Smooth muscle cell (in vitro differentiated cells): ENCODE measurements at regions not wholly inside any gene's neighbourhood (a gene's known extent, or its start where the extent isn't known, plus 50 kb on each side); places are given as distances from the start of the nearest gene placed in this dataset.

Source experiments
- DNase-seq: peaks from one replicate; lab custom pipeline; 2025; ENCODE audit not compliant: unreplicated experiment; lab: John Stamatoyannopoulos, UW
- H2AFZ ChIP-seq: fragments of 200-600 bp; sonication (generic); 2 replicates; pipeline ENCODE4 v1.6.0; 2016; ENCODE audit warnings: antibody characterized with exemption, low read depth, mild to moderate bottlenecking
- H3F3A ChIP-seq: fragments of 200-600 bp; sonication (generic); 2 replicates; pipeline ENCODE4 v1.6.0; 2017; ENCODE audit warnings: antibody characterized with exemption, low read depth
- H3K27ac ChIP-seq: fragments of 200-600 bp; sonication (generic); 2 replicates; pipeline ENCODE4 v1.5.1; 2016; ENCODE audit warnings: low read depth, mild to moderate bottlenecking
- H3K27me3 ChIP-seq: fragments of 200-600 bp; sonication (generic); 2 replicates; pipeline ENCODE4 v1.6.1; 2016; ENCODE audit warnings: low read depth, mild to moderate bottlenecking
- H3K36me3 ChIP-seq: fragments of 200-600 bp; sonication (generic); 2 replicates; pipeline ENCODE4 v1.5.1; 2016; ENCODE audit warnings: low read depth
- H3K4me1 ChIP-seq: fragments of 200-600 bp; sonication (generic); 2 replicates; pipeline ENCODE4 v1.5.1; 2016; ENCODE audit warnings: low read depth
- H3K4me2 ChIP-seq: fragments of 200-600 bp; sonication (generic); 2 replicates; pipeline ENCODE4 v1.6.0; 2016; ENCODE audit warnings: mild to moderate bottlenecking
- H3K4me3 ChIP-seq: fragments of 200-600 bp; sonication (generic); 2 replicates; pipeline ENCODE4 v1.5.1; 2016; ENCODE audit warnings: mild to moderate bottlenecking
- H3K79me2 ChIP-seq: fragments of 200-600 bp; sonication (generic); 2 replicates; pipeline ENCODE4 v1.6.0; 2016; ENCODE audit warnings: low read depth, mild to moderate bottlenecking
- H3K9ac ChIP-seq: fragments of 200-600 bp; sonication (generic); 2 replicates; pipeline ENCODE4 v1.6.0; 2016; ENCODE audit warnings: low read depth
- H3K9me3 ChIP-seq: fragments of 200-600 bp; sonication (generic); replicated peaks from 2 replicates; pipeline ENCODE4 v1.5.1; 2016; ENCODE audit warnings: low read depth
- H4K20me1 ChIP-seq: fragments of 200-600 bp; sonication (generic); 2 replicates; pipeline ENCODE4 v1.6.0; 2016; ENCODE audit warnings: low read depth
- WGBS: methylation state at CpG from one replicate; pipeline ENCODE4 v1.1.7; 2016; ENCODE audit warnings: low lambda C conversion rate; 5-methylcytosine and 5-hydroxymethylcytosine counted together
- TF ChIP-seq, protein P1 (sequence below): fragments of 200-600 bp; sonication (generic); IDR thresholded peaks from 2 replicates; pipeline ENCODE4 v1.5.1; 2017; ENCODE audit warnings: borderline replicate concordance, mild to moderate bottlenecking, antibody characterized with exemption; ENCODE audit not compliant: insufficient read depth, poor library complexity, severe bottlenecking

DNA sequence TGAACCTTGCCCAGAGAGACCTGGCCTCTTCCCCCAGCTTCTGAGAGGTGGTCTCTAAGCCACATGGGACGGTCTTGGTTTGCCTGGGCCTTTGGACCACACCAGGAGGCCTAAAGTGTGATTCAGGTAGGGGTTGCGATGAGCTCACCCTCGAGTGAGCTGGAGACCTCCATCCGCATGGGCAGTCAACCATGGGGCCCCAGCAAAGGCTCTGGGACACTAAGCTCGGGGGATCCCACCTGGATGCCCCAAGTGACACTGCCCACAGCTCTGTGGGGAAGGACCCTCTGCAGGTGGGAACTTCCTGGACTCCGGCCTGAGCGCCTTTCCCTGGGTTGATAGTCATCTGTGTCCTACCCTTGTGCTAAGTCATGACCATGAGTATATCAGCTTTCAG lies 57.1 kb upstream of the FAM20C start:
- no peaks in the 10 kb centered on the region for H3F3A ChIP-seq
- WGBS, result 91% methylated on average over 7 of the region's 7 CpGs
- no peaks in the 10 kb centered on the region for H3K4me1 ChIP-seq
- H3K27ac ChIP-seq, result no peak overlapping the region
- H3K27me3 ChIP-seq, result no peaks in the 10 kb centered on the region
- H3K79me2 ChIP-seq, result no peaks in the 10 kb centered on the region
- no peak overlapping the region for H2AFZ ChIP-seq
- DNase-seq, result no peak
- H3K4me3 ChIP-seq, result no peak overlapping the region
- H3K9ac ChIP-seq, result no peak overlapping the region
- TF ChIP-seq, protein P1, sequence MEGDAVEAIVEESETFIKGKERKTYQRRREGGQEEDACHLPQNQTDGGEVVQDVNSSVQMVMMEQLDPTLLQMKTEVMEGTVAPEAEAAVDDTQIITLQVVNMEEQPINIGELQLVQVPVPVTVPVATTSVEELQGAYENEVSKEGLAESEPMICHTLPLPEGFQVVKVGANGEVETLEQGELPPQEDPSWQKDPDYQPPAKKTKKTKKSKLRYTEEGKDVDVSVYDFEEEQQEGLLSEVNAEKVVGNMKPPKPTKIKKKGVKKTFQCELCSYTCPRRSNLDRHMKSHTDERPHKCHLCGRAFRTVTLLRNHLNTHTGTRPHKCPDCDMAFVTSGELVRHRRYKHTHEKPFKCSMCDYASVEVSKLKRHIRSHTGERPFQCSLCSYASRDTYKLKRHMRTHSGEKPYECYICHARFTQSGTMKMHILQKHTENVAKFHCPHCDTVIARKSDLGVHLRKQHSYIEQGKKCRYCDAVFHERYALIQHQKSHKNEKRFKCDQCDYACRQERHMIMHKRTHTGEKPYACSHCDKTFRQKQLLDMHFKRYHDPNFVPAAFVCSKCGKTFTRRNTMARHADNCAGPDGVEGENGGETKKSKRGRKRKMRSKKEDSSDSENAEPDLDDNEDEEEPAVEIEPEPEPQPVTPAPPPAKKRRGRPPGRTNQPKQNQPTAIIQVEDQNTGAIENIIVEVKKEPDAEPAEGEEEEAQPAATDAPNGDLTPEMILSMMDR, result no peak
- no peaks in the 10 kb centered on the region for H3K36me3 ChIP-seq
- no peaks in the 10 kb centered on the region for H3K9me3 ChIP-seq
- H4K20me1 ChIP-seq, result no peaks in the 10 kb centered on the region
- no peak overlapping the region for H3K4me2 ChIP-seq

GRCh38 chr7:135731-136645 lies 56.4 kb upstream of the FAM20C start:
- H2AFZ ChIP-seq, result no peak overlapping the region
- DNase-seq, result no peak
- H3K27me3 ChIP-seq, result no peaks in the 10 kb centered on the region
- H3K4me1 ChIP-seq, result no peaks in the 10 kb centered on the region
- no peak overlapping the region for H3K27ac ChIP-seq
- no peaks in the 10 kb centered on the region for H4K20me1 ChIP-seq
- H3K9me3 ChIP-seq, result no peaks in the 10 kb centered on the region
- no peak overlapping the region for H3K4me3 ChIP-seq
- H3K79me2 ChIP-seq, result no peaks in the 10 kb centered on the region
- no peaks in the 10 kb centered on the region for H3K36me3 ChIP-seq
- no peaks in the 10 kb centered on the region for H3F3A ChIP-seq
- no peak overlapping the region for H3K9ac ChIP-seq
- no peak overlapping the region for H3K4me2 ChIP-seq
- TF ChIP-seq, protein P1, result no peak
- WGBS, result 86% methylated on average over 12 of the region's 12 CpGs

DNA sequence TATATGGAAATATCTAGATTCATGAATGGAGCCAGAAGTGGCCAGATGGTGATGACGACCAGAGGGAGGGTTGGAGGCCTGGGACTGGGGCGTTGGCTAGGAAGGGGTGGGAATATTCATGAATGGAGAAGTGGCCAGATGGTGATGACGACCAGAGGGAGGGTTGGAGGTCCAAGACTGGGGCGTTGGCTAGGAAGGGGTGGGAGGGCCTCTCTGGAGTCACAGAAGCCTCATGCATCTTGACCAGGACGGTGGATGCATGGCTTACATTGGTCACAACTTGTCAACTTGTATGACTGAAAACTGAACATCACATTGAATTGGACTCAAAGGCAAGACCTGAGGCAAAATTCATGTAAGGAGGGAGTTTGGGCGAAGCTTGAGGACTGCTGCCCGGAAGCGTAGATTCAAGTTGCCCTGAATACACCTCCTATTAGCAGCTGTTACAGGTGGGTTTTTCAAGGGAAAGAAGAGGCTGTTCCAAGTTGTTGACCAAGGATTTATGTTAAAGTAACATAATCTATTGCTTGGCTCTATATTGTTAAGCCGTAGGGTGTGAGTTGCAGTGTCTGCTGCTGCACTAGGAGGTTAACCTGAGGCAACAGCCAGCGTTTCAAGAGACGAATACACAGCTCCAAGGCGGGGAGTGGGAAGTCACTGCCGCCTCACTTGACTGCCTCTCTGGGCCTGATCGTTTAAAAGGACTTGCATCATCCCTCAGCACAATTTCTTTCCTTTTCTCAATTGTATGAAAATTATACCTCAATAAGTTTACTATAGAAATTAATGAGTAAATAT lies 55.1 kb upstream of the FAM20C start:
- Histone ChIP-seq H3K4me2 (no peak overlapping the region), H3K27ac (no peak overlapping the region), H3K9ac (no peak overlapping the region), H3K4me1 (no peaks in the 10 kb centered on the region), H3F3A (no peaks in the 10 kb centered on the region), H3K79me2 (no peaks in the 10 kb centered on the region), H3K27me3 (no peaks in the 10 kb centered on the region), H2AFZ (no peak overlapping the region), H4K20me1 (no peaks in the 10 kb centered on the region), H3K4me3 (no peak overlapping the region), H3K9me3 (no peaks in the 10 kb centered on the region), H3K36me3 (no peaks in the 10 kb centered on the region)
- TF ChIP-seq, protein P1, result no peak
- 85% methylated on average over 14 of the region's 14 CpGs for WGBS
- DNase-seq, result no peak
